Omental fat pad (tissue), 3 donors: ENCODE measurements at regions not wholly inside any gene's neighbourhood (a gene's known extent, or its start where the extent isn't known, plus 50 kb on each side); places are given as distances from the start of the nearest gene placed in this dataset.

Experiments used
- ATAC-seq: fragments of 150-250 bp; one replicate; pipeline ENCODE4 v1.9.1; 2016; ENCODE audit warnings: mild to moderate bottlenecking, moderate library complexity; ENCODE audit not compliant: low FRiP score
- DNase-seq: peaks from one replicate; pipeline ENCODE4 v3.0.0-alpha.2; 2019; ENCODE audit warnings: low spot score
- TF ChIP-seq, protein P1 (sequence below), 3 donors: fragments of 450-650 bp; IDR thresholded peaks; one replicate each; pipeline ENCODE4 v1.5.1; 2016 to 2017; ENCODE audit warnings: antibody characterized with exemption in 3 of 3, mild to moderate bottlenecking in 3 of 3, moderate library complexity in 2 of 3

DNA sequence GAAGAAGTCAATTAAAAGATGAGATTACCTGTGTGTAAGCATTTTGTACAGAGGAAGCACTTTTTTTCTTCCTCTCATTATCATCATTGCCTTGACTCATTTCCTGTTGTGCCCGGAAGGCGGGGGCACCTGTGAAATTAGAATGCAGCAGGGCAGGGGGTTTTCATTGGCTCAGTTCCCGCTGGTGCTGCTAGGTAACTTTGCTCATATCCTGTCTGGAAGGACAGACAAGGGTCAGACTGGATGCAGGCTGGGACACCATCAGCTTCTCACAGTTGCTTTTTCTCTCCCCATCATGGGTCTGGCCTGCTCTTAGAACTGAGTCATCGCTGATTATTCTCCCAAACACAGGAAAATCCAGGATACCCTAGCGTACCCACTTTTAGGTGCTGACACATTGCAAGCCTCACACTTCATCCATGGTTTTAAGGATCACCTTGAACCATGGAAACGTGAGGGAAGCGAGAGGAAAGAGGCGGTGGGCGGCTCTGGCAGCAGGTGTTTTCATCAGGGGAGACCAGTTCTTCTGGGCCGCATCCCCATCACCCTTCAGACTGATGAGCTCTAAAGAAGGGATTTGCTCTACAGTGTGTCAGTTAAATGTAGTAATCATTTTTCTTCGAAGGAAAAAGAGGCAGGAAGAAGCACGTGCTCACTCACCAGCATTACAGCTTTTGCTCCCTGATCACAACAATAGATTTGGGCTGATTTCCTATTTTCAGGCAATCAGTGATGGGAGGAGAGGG, 195.7 kb upstream of the SASH1 start:
- DNase-seq, result no peak
- TF ChIP-seq, protein P1, sequence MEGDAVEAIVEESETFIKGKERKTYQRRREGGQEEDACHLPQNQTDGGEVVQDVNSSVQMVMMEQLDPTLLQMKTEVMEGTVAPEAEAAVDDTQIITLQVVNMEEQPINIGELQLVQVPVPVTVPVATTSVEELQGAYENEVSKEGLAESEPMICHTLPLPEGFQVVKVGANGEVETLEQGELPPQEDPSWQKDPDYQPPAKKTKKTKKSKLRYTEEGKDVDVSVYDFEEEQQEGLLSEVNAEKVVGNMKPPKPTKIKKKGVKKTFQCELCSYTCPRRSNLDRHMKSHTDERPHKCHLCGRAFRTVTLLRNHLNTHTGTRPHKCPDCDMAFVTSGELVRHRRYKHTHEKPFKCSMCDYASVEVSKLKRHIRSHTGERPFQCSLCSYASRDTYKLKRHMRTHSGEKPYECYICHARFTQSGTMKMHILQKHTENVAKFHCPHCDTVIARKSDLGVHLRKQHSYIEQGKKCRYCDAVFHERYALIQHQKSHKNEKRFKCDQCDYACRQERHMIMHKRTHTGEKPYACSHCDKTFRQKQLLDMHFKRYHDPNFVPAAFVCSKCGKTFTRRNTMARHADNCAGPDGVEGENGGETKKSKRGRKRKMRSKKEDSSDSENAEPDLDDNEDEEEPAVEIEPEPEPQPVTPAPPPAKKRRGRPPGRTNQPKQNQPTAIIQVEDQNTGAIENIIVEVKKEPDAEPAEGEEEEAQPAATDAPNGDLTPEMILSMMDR (IDR thresholded peaks at IDR 0.05), result no peak
- no peak for ATAC-seq

DNA sequence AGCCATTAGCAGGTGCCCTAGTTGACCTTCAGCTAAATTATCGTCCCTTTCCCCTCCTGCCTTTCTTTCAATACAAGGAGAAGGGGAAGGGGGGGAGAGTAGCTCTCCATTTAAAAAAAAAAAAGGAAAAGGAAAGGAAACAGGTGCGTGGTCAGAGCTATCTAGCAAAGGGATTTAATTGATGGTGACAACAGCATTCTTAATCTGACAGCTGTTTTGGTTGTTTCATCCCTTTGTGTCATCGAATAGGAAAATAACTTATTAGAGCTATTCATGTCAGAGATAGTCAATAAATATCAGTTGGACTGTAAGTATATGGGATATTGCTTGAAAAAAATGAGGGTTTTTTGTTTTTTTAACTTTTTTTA, 195.2 kb upstream of the SASH1 start:
- TF ChIP-seq, protein P1 (IDR thresholded peaks at IDR 0.05), result no peak
- ATAC-seq, result no peak
- DNase-seq, result no peak

DNA sequence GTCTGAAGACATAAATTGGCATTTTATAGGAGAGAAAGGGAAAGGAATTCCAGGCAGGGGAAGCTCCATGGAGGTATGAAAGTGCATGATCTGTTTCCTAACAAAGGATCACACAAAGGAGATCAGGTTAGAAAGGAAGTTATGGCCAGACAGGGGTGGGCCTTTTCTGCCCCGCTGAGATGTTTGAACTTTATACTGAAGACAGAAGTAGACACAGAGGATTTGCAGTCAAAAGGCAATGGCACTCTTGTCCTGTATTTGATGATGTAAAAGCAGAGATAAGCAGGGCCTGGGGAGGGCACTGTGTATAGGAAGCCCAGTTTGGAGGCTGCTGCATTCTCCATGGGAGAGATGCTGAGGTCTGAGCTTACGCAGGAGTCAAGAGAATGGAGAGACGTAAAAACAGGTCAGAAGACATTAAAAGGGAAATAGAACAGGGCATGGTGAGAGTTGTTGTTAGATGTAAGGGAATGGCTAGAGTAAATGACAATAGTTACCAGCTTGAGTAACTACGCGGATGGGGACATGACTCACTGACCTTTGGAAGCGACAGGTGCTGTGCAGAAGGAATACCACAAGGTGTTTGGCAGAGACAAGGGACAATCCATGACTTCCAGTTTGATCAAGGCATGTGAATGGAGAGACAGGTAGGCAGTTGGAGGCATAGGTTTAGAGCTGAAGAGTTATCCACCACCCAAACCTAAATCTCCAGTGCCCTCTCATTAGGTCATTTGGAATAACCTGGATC, 190.6 kb upstream of the SASH1 start:
- ATAC-seq, result no peak
- no peak for DNase-seq
- TF ChIP-seq, protein P1 (IDR thresholded peaks at IDR 0.05), result no peak

DNA sequence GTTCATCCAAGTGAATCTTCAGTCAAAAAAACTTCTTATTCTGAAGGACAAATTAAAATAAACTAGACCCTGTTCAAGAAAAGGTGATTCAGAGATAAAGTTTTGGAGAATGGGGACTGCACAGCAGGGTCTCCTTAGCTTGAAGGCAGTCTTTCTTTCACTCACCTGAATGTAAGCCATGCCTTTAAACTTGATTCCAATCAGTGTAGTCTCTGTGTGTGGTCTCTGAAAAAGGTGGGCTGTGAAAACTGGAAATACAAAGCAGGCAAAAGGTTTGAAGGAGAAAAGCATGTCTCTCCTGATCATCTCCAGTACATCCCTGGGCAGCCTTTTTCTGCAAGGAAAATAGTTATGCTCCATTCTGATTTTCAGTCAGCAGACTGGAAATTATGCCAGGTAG, 188.0 kb upstream of the SASH1 start:
- ATAC-seq (no peak), DNase-seq (no peak)
- TF ChIP-seq, protein P1 (IDR thresholded peaks at IDR 0.05), result no peak

DNA sequence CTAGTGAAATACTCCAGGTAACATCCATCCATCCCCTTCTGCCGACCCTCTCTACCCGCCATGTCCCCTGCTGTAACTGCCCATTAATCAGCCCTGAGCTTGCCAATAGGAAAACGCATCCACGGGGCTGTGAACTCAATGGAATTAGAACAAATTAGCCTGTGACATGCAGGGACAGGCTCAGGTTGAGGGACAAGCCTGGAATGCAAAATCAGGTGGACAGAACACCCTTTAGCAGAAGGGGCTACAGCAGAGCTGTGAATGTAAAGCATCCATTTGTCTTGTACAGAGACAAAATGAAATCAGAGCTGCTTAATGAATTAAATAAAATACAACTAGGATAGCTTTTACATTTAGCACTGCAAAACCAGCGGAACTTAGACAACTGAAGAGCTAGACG, 187.3 kb upstream of the SASH1 start:
- ATAC-seq (no peak), DNase-seq (no peak)
- TF ChIP-seq, protein P1 (IDR thresholded peaks at IDR 0.05), result no peak

DNA sequence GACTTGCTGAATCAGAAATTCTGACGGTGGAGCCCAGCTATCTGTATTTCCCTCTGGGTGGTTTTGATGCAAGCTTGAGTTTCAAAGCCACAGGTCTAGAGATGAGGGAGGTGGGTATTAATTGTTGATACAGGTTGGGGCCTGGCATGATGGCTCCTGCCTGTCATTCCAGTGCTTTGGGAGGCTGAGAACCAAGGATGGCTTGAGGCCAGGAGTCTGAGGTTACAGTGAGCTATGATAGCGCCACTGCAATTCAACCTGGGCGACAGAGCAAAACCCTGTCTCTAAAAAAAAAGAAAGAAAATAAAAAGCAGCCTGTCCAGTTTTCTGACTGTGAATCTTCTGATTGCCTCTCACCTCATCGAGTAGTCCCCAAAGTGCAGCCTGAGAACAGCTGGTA, 184.8 kb upstream of the SASH1 start:
- TF ChIP-seq, protein P1 (IDR thresholded peaks at IDR 0.05), result no peak
- DNase-seq (no peak), ATAC-seq (no peak)

DNA sequence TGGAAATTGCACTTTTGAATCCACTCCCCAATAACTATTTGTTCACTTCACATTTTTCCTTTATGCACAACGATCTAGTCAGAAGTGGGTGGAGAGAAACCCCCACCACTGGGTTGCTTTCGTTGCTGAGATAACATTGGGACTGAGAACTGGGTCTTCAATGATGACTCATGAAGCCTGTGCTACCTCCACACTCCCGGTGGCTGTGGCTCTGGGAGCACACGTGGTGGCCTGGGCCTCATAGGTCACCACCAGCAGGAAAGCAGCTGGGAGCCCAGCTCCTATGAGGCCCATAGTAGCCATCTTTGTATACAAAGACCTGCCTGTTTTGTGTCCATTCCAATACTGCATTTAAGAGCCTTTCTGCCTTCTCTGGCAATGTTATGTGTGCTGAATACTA, 178.0 kb upstream of the SASH1 start:
- ATAC-seq (no peak), DNase-seq (no peak)
- TF ChIP-seq, protein P1 (IDR thresholded peaks at IDR 0.05), result no peak
